ENCODE measurements at regions not wholly inside any gene's neighbourhood (a gene's known extent, or its start where the extent isn't known, plus 50 kb on each side); places are given as distances from the start of the nearest gene placed in this dataset.

GRCh38 chr20:12023194-12023795, 105.6 kb downstream of the BTBD3 start:
- TF ChIP-seq POLR2AphosphoS5 (IDR thresholded peaks at IDR 0.05; ENCODE audit: low read depth, low read length), result no peak
- no peak for TF ChIP-seq POLR2A (IDR thresholded peaks at IDR 0.05; ENCODE audit: low read depth, low read length)
- TF ChIP-seq TAF1 (IDR thresholded peaks at IDR 0.05; ENCODE audit: low read depth, low read length), result no peak
- no peak for TF ChIP-seq PAX5 (IDR thresholded peaks at IDR 0.05; ENCODE audit: insufficient read depth, low read length, severe bottlenecking)
- peak; percentile 91 for TF ChIP-seq SPI1 (IDR thresholded peaks at IDR 0.05; ENCODE audit: low read depth, low read length)

All from GM12891 (cell line).